ENCODE measurements at regions not wholly inside any gene's neighbourhood (a gene's known extent, or its start where the extent isn't known, plus 50 kb on each side); places are given as distances from the start of the nearest gene placed in this dataset.

GRCh38 chr7:136058546-136058945, 81.4 kb upstream of the MTPN start:
- DNase-seq: no peak

- no peak for DNase-seq
Observed at GRCh38 chr7:136057509-136057908, 80.3 kb upstream of the MTPN start.

- no peak for DNase-seq
Observed at GRCh38 chr7:136056651-136057231, 79.6 kb upstream of the MTPN start.

- no peak for DNase-seq
Observed at GRCh38 chr7:136055266-136055665, 78.1 kb upstream of the MTPN start.

GRCh38 chr7:136053689-136054485, 76.7 kb upstream of the MTPN start:
- DNase-seq: no peak

GRCh38 chr7:136051203-136051928, 74.2 kb upstream of the MTPN start:
- DNase-seq: no peak

- no peak for DNase-seq
Observed at GRCh38 chr7:136050462-136050847, 73.3 kb upstream of the MTPN start.

GRCh38 chr7:136049818-136050461, 72.8 kb upstream of the MTPN start:
- no peak for DNase-seq

- DNase-seq: no peak
Observed at GRCh38 chr7:136049117-136049516, 72.0 kb upstream of the MTPN start.

GRCh38 chr7:136046548-136046947, 69.4 kb upstream of the MTPN start:
- no peak for DNase-seq

GRCh38 chr7:136045992-136046391, 68.8 kb upstream of the MTPN start:
- DNase-seq: no peak

- DNase-seq: no peak
Observed at GRCh38 chr7:136045181-136045580, 68.0 kb upstream of the MTPN start.

GRCh38 chr7:136039577-136040345, 62.6 kb upstream of the MTPN start:
- DNase-seq: no peak

GRCh38 chr7:136036336-136036735, 59.2 kb upstream of the MTPN start:
- no peak for DNase-seq

GRCh38 chr7:136034132-136034531, 57.0 kb upstream of the MTPN start:
- no peak for DNase-seq

GRCh38 chr7:136033413-136034031, 56.4 kb upstream of the MTPN start:
- no peak for DNase-seq

GRCh38 chr7:136030867-136031318, 53.7 kb upstream of the MTPN start:
- no peak for DNase-seq

- DNase-seq: no peak
Observed at GRCh38 chr7:136030330-136030729, 53.2 kb upstream of the MTPN start.

- no peak for DNase-seq
Observed at GRCh38 chr7:136027160-136027559, 50.0 kb upstream of the MTPN start.

Data from activated gamma-delta T cell treated with Interleukin-2 at 50 U/mL for 16 hours (primary cell).